ENCODE measurements at regions not wholly inside any gene's neighbourhood (a gene's known extent, or its start where the extent isn't known, plus 50 kb on each side); places are given as distances from the start of the nearest gene placed in this dataset.

DNA sequence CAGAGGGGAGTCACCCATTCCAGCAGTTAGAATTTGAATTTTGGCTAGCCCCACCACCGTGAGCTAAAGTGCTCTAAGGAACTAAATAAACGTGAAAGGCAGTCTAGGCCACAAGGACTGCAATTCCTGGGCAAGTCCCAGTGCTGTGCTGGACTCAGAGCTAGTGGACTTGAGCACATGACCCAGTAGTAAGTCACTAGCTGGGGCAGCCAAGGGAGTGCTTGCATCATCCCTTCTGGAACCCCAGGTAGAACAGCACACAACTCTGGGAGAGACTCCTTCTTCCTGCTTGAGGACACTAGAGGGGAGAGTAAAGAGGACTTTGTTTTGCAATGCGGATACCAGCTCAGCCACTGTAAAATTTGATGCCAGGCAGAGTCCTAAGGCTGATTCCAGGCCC lies 672.2 kb downstream of the CPS1 start:
- DNase-seq (ENCODE audit: low read depth in 2 of 2), result no peak

DNA sequence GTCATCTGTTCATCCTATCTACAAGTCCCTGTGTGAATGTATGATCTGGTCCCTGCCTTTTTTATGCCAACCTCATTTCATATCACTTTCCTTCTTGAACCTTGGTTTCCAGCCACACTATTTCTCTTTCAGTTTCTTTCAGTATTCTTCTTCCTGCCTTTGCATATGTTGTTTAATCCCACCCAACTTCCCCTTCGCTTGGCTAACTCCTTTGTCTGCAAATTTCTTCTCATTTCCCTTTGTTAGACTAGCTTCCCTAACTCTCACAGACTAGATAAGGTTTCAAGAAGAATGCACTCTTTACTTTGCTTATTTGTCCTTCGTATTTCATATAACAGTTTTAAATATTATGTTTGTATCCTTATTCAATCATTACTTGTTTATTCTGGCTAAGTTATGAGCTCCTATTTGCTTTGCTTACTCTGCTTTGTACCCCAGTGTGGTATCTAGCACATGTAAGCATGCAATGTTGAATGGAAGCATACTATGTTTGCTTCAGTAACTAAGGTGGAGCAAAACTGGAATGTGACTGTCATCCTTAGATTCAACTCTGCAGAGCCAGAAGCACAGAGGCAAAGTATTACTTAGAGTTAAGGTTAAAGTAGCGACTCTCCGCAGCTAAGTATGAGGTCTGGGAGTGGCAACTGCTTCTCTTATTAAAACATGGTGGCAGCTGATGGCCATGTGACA lies 681.3 kb downstream of the CPS1 start:
- DNase-seq (ENCODE audit: low read depth in 2 of 2), result no peak

DNA sequence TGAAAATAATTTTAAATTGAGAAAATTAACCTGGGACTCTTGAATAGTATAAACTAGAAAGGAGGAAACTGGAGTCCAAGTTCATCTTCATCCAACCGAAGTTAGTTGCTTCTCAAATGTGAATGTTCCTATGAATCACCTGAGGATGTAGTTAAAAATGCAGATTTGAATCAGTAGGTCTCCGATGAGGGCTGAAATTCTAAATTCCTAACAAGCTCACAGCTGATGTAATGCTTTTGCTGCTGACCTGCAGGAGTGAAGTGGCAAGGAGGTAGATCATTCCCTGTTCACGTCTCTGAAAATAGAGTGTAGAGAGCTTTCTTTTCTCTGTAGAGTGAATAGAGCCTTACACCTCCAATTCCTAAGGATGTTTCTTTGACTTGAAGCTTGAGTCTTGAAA lies 685.5 kb downstream of the CPS1 start:
- no peak for DNase-seq (ENCODE audit: low read depth in 2 of 2)

DNA sequence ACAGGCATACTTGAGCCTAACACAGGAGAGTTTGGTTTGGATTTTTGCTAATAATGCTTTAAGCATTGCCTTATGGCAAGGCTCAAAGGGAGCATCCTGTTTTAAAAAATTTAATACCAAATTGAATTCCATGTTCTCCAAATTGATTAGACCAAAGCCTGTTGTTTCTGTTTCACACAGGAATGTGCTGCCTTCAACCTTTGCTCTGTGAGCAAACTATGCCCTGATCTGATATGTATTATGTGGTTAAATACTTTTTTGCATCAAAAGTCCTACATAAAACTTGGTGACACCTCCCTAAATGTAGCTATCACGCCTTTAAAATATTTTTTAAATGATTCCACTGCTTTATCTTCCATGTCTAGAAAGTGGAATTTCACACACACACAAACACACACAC lies 691.4 kb downstream of the CPS1 start:
- no peak for DNase-seq (ENCODE audit: low read depth in 2 of 2)

DNA sequence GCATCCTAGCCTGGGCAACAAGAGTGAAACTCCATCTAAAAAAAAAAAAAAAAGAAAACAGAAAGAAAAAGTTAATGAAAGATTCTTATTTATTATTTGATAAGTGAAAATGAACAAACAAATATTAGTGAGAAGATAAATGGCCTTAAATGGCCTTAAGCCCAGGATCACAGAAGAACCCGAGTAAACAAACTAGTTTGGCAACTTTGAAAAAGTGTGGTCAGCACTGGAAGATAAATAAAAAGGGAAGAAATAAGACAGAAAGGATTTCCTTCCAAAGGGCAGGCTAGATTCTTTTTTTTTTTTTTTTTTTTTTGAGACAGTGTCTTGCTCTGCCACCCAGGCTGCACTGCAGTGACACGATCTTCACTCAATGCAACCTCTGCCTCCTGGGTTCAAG lies 692.4 kb downstream of the CPS1 start:
- DNase-seq (ENCODE audit: low read depth in 2 of 2), result no peak

DNA sequence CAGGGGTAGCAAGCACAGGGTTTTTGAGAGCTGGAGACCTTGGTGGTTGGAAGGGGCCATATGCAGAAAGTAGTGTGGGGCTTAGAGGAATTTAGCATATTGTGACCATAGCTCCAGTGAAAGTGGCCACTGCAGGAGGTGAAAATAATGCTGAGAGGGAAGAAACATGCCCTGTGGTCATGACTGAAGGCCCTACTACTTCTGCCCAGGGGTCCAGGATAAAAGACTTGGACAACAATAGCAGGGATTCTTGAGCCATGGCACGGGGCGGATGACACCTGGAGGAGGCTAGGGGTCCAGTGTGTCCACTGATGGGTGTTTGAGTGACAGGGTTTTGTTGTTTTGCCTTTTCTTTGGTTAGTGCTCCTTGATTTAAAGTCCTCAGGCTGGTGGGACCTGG lies 694.6 kb downstream of the CPS1 start:
- no peak for DNase-seq (ENCODE audit: low read depth in 2 of 2)

DNA sequence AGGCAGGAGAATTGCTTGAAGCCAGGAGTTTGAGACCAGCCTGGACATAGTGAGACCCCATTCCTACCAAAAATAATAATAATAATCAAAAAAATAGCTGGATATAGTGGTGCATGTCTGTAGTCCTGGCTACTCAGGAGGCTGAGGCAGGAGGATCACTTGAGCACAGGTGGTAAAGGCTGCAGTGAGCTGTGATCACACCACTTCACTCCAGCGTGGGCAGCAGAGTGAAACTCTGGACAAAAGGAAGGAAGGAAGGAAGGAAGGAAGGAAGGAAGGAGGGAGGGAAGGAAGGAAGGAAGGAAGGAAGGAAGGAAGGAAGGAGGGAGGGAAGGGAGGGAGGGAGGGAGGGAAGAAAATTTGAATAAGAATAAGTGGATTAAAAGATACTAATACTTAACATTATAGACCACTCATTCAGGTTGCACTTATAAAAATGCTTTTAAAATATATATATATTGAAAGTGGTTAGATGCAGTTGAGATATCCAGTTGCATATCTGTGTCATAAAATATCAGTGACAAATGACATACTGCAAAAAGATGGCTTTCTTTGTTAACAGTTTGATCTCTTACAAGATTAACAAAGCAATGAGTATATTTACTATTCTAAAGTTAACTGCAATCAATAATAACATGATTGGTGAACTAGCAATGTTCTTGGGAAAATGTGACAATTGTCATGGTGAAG lies 702.4 kb downstream of the CPS1 start:
- no peak for DNase-seq (ENCODE audit: low read depth in 2 of 2)

DNA sequence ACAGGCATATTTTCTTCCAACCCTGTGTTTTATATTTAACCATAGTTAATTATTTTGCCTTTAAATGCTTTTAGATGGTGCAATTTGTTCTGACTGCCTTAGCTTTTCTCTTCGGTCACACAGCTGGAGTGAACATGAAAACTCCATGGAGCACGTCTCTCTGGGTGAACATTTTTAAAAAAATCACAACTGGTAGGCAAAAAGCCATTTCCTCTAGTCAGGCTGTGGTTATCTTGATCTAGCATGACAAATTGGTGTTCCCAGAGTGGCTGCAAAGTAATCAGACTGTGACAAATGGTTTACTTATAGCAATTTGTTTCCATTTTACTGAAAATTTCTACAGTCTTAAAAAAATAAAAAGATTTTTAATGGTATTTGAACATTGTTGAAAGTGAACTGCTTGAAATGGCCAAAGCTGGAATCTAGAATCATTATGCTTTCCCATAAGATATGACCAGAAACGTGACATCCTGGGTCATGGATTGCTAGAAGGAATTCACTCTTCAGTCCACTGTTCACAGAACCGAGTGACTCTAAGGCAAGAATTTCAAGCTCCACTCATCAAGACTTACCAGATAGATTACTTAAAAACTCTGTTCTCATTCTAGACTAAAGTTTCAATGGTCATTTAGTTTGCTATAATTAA lies 703.6 kb downstream of the CPS1 start:
- no peak for DNase-seq (ENCODE audit: low read depth in 2 of 2)

DNA sequence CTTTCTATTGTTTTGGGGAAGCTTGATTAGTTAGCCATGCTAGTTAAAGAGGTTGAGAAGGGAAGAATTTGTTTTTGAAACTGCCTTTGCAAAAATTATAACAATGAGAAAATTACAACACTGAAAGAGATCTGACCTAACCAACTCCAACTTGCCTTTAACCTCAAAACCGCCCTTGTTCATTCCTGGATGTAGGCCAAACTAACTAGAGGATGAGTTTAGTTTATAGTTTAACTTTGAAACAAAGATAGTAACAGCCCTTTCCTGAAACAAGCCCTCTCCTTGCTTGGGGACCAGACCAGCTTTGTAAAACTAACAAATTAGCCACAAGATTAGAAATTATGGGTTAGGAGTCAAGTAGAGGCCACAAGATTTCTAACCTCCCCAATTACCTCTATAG lies 713.9 kb downstream of the CPS1 start:
- no peak for DNase-seq (ENCODE audit: low read depth in 2 of 2)

DNA sequence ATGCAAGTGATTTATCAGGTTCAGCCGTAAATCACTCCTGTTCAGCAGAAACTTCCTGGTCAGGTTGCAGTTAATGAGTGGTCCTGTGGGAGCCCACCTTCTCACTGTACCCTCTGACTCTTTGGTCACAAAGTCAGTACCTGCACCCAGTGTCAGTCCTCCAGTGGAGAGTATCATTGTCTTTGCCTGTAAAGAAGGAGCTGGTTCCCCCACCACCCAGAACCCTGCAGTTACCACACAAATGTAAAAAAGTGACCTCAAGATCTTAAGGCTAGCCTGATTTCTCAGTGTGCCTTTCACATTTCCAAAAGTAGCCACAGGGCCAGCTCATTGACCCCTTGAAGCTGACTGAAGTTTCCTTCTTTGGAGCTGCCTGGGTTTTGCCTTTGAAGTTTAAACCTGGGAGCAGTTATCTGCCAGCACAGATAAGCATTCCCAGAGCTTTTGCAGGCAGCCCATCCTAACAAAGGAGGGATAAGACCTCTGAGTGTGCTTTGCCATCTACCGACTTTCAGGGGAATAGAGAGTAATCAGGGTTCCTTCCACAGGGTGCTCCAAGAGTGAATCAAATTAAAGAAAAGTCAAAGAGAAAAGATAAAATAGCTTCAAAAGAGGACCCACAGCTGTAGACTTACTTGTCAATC lies 725.2 kb downstream of the CPS1 start:
- DNase-seq (ENCODE audit: low read depth in 2 of 2), result no peak

DNA sequence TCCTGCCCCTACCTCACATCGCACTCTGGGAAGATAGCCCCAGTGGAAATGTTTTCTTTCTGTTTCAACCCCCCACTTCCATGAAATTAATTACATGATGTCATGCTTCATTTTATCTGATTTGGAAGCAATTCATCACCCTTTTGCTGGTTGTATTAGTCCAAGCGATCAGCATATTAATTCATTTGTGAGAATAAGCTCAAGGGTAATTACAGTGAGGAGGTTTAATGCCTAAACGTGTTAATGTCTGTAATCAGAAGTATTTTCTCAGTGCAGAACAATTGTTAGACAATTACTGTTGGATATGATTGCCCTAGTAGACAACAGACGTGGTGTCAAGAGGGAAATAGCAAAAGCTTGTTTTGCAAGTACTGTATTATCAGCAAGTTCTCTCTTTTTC lies 746.3 kb downstream of the CPS1 start:
- no peak for DNase-seq (ENCODE audit: low read depth in 2 of 2)

DNA sequence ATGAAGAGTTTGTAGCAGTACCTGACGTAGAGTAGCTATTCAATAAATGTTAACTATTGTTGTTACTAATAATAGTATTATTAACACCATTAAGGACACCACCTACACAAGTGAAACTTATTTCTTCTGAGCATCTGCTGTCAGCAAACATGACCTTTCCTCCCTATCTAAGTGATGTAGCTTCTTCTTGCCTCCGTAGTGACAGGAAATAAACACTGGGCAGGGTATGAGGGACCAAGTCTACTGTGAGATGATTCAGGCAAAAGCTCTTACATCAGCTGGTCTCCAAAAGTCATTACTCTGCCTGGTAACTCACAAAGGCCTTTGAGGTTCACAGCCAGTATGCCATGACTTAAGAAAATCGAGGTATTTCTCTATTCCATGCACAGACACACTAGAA lies 750.5 kb downstream of the CPS1 start:
- no peak for DNase-seq (ENCODE audit: low read depth in 2 of 2)

All from fibroblast of skin of left quadriceps (primary cell).